Endothelial cell of umbilical vein (primary cell): ENCODE measurements at regions not wholly inside any gene's neighbourhood (a gene's known extent, or its start where the extent isn't known, plus 50 kb on each side); places are given as distances from the start of the nearest gene placed in this dataset.

Experiments
- BruUV-seq: library from RNA; stranded (reverse); fragments of 400-500 nt; replicated peaks from 2 replicates; lab custom pipeline; 2021; lab: Mats Ljungman, UMichigan
- CTCF ChIA-PET: fragments of 300-600, 350-600 bp; sonication (Branson Sonifier 250); formaldehyde crosslinking; loops from one replicate; lab custom pipeline; 2021; ENCODE audit warnings: antibody characterized with exemption, inconsistent platforms; lab: Charles Lee
- POLR2A ChIA-PET: fragments of 300-600, 350-600 bp; sonication (Branson Sonifier 250); formaldehyde crosslinking; loops from one replicate; lab custom pipeline; 2021; ENCODE audit warnings: antibody characterized with exemption, inconsistent platforms; lab: Charles Lee
- DNase-seq: peaks from one replicate; pipeline ENCODE4 v3.0.0-alpha.2; 2011; ENCODE audit warnings: low read depth, low spot score
- FAIRE-seq: peaks from 2 replicates; lab custom pipeline; 2011; peaks lifted over from hg19 to GRCh38; lab: Jason Lieb, UNC
- H2AFZ ChIP-seq: 2 replicates; pipeline ENCODE4 v1.6.0; 2012; ENCODE audit warnings: low read depth, low read length, control low read depth, inconsistent platforms
- H3K27ac ChIP-seq: 2 replicates; pipeline ENCODE4 v1.5.1; 2011; ENCODE audit warnings: low read depth, mild to moderate bottlenecking, control low read depth, low read length, moderate library complexity; ENCODE audit not compliant: insufficient read depth
- H3K27me3 ChIP-seq, 2 experiments: 2 replicates each; pipeline versions ENCODE4 v1.6.0 to v1.6.1; 2011; ENCODE audit warnings: low read length in 2 of 2, mixed read lengths in 1 of 2; ENCODE audit not compliant: control insufficient read depth in 2 of 2, insufficient read depth in 2 of 2
- H3K36me3 ChIP-seq, 2 experiments: 2 replicates in 1 of 2; 3 replicates in 1 of 2; pipeline ENCODE4 v1.5.1; 2011; ENCODE audit warnings: low read length in 2 of 2, mild to moderate bottlenecking in 1 of 2, moderate library complexity in 1 of 2; ENCODE audit not compliant: control insufficient read depth in 2 of 2, insufficient read depth in 2 of 2; ENCODE audit errors: extremely low read depth in 1 of 2
- H3K4me1 ChIP-seq: 3 replicates; pipeline ENCODE4 v1.5.1; 2011; ENCODE audit warnings: mild to moderate bottlenecking, low read length; ENCODE audit not compliant: control insufficient read depth, insufficient read depth; ENCODE audit errors: extremely low read depth
- H3K4me2 ChIP-seq: 2 replicates; pipeline ENCODE4 v1.6.1; 2011; ENCODE audit warnings: low read length, control low read depth, mixed read lengths; ENCODE audit not compliant: insufficient read depth
- H3K4me3 ChIP-seq, 3 experiments: fragments of 200-600 bp in 1 of 3; sonication (generic), shearing (Covaris generic) in 1 of 3; replicated peaks in 1 of 3; 2 replicates each; pipeline ENCODE4 v1.5.1; 2011 to 2016; ENCODE audit warnings: control low read depth in 3 of 3, low read length in 3 of 3, mild to moderate bottlenecking in 2 of 3, inconsistent platforms in 1 of 3, low read depth in 1 of 3, moderate library complexity in 1 of 3; ENCODE audit not compliant: insufficient read depth in 1 of 3
- H3K79me2 ChIP-seq: 2 replicates; pipeline ENCODE4 v1.6.0; 2012; ENCODE audit warnings: low read length, inconsistent platforms; ENCODE audit not compliant: control insufficient read depth, insufficient read depth
- H3K9ac ChIP-seq: replicated peaks from 2 replicates; pipeline ENCODE3; 2011; ENCODE audit warnings: low read length, control low read depth; ENCODE audit not compliant: insufficient read depth; ENCODE audit errors: extremely low read depth
- H3K9me1 ChIP-seq: replicated peaks from 3 replicates; pipeline ENCODE4 v1.6.0; 2011; ENCODE audit warnings: mild to moderate bottlenecking, low read length; ENCODE audit not compliant: control insufficient read depth, insufficient read depth; ENCODE audit errors: extremely low read depth
- H3K9me3 ChIP-seq: replicated peaks from 2 replicates; pipeline ENCODE4 v1.5.1; 2012; ENCODE audit warnings: low read length, inconsistent platforms; ENCODE audit not compliant: control insufficient read depth, insufficient read depth
- H4K20me1 ChIP-seq: replicated peaks from 2 replicates; pipeline ENCODE3; 2011; ENCODE audit warnings: mild to moderate bottlenecking, low read length; ENCODE audit not compliant: control insufficient read depth, insufficient read depth; ENCODE audit errors: extremely low read depth
- CTCF ChIP-seq, 2 donors: IDR thresholded peaks; 1 replicate in 1 of 2; 2 replicates in 1 of 2; pipeline ENCODE4 v1.5.1; 2011; ENCODE audit warnings: low read length in 2 of 2, mild to moderate bottlenecking in 2 of 2, moderate library complexity in 2 of 2, control low read depth in 1 of 2, inconsistent platforms in 1 of 2, low read depth in 1 of 2; ENCODE audit not compliant: insufficient read depth in 1 of 2; ENCODE audit errors: extremely low read depth in 1 of 2
- EZH2 ChIP-seq: IDR thresholded peaks from 2 replicates; pipeline ENCODE4 v1.6.1; 2012; ENCODE audit warnings: borderline replicate concordance, low read depth, mild to moderate bottlenecking, moderate library complexity, low read length, inconsistent platforms; ENCODE audit not compliant: severe bottlenecking
- FOS ChIP-seq: IDR thresholded peaks from 2 replicates; pipeline ENCODE4 v1.6.1; 2011; ENCODE audit warnings: mild to moderate bottlenecking, low read length, moderate library complexity, borderline replicate concordance; ENCODE audit not compliant: insufficient read depth
- GATA2 ChIP-seq: IDR thresholded peaks from 2 replicates; pipeline ENCODE4 v1.7.0; 2011; ENCODE audit warnings: low read depth, mild to moderate bottlenecking, moderate library complexity, mixed read lengths, low read length; ENCODE audit not compliant: insufficient read length, insufficient read depth
- JUN ChIP-seq: IDR thresholded peaks from 2 replicates; pipeline ENCODE4 v1.6.1; 2011; ENCODE audit warnings: borderline replicate concordance, low read depth; ENCODE audit not compliant: insufficient read length, insufficient read depth
- MAX ChIP-seq: IDR thresholded peaks from 2 replicates; pipeline ENCODE4 v1.6.1; 2011; ENCODE audit not compliant: insufficient read depth, insufficient read length
- MYC ChIP-seq: IDR thresholded peaks from one replicate; pipeline ENCODE4 v1.6.1; 2011; ENCODE audit warnings: mild to moderate bottlenecking, low read depth, low read length
- POLR2A ChIP-seq: IDR thresholded peaks from 2 replicates; pipeline ENCODE4 v1.6.1; 2012; ENCODE audit warnings: low read depth, mild to moderate bottlenecking, control low read depth, low read length
- POLR2AphosphoS5 ChIP-seq: IDR thresholded peaks from 2 replicates; pipeline ENCODE4 v1.6.1; 2012; ENCODE audit warnings: low read depth, mild to moderate bottlenecking, control low read depth, low read length, moderate library complexity; ENCODE audit not compliant: insufficient read depth
- dilution Hi-C: fragments of 300-500 bp; cut with MboI; formaldehyde crosslinking; loops from one replicate; pipeline ENCODE4 v1.15.0; 2019; ENCODE audit warnings: low sequenced_read_pairs; ENCODE audit not compliant: extremely low pct_ligation_motif_present
- intact Hi-C: fragments of 100-400 bp; cut with micrococcal nuclease; formaldehyde crosslinking; loops from one replicate; pipeline ENCODE4 v1.10.0; 2022

- no peak for TF ChIP-seq EZH2
- TF ChIP-seq CTCF (IDR thresholded peaks at IDR 0.05; ENCODE audit: extremely low read depth in 1 of 2, insufficient read depth in 1 of 2, low read depth in 1 of 2, low read length in 2 of 2), result no peak
- TF ChIP-seq MYC, result no peak
- TF ChIP-seq POLR2AphosphoS5, result no peak
- no peak for TF ChIP-seq GATA2
- no peak for TF ChIP-seq MAX
- TF ChIP-seq JUN, result no peak
- TF ChIP-seq FOS, result no peak
- no peak for TF ChIP-seq POLR2A
- H4K20me1 ChIP-seq, result no peaks in the 10 kb centered on the region
- H3K36me3 ChIP-seq, result no peaks in the 10 kb centered on the region
- H3K79me2 ChIP-seq, result no peaks in the 10 kb centered on the region
- POLR2A ChIA-PET, result no interaction called here
- no peak overlapping the region for H3K4me3 ChIP-seq
- H3K9ac ChIP-seq, result no peak overlapping the region
- FAIRE-seq (no peak), DNase-seq (no peak)
- no peaks in the 10 kb centered on the region for H3K4me1 ChIP-seq
- H3K9me3 ChIP-seq, result no peaks in the 10 kb centered on the region
- H3K9me1 ChIP-seq, result no peaks in the 10 kb centered on the region
- peaks cover 0 to 2% of the 10 kb centered on the region in 2 experiments for H3K27me3 ChIP-seq
- H3K27ac ChIP-seq, result no peak overlapping the region
- intact Hi-C loops, result no loop called here
- CTCF ChIA-PET, result no interaction called here
- H2AFZ ChIP-seq, result no peak overlapping the region
- H3K4me2 ChIP-seq, result no peak overlapping the region
- no TSS peak for BruUV-seq
- dilution Hi-C loops, result no loop called here
Measured at GRCh38 chr12:43648636-43649035, 96.6 kb upstream of the ADAMTS20 start.
